Activated CD4-positive, alpha-beta T cell treated with anti-CD3 and anti-CD28 coated beads, Interleukin-2, amount 10 ng/mL, durations not matched to agents 7 days and 5 days (primary cell): ENCODE measurements at regions not wholly inside any gene's neighbourhood (a gene's known extent, or its start where the extent isn't known, plus 50 kb on each side); places are given as distances from the start of the nearest gene placed in this dataset.
"Not testable (repeated sequence)": the region's sequence is repeated elsewhere in the genome, so short reads cannot be mapped to it uniquely, and the experiment has no call there.

Source experiments
- CTCF ChIA-PET: fragments of 350-600 bp; sonication (Branson Sonifier 250); formaldehyde crosslinking; loops from one replicate; lab custom pipeline; 2021; ENCODE audit warnings: antibody characterized with exemption; lab: Charles Lee
- POLR2A ChIA-PET: fragments of 350-600 bp; sonication (Branson Sonifier 250); formaldehyde crosslinking; loops from one replicate; lab custom pipeline; 2021; ENCODE audit warnings: antibody characterized with exemption; lab: Charles Lee
- DNase-seq: peaks from one replicate; pipeline ENCODE4 v3.0.0-alpha.2; 2020
- H3K27ac Mint-ChIP-seq: one replicate; pipeline ENCODE4 v1.8.0; 2021; ENCODE audit warnings: mild to moderate bottlenecking, moderate library complexity, mixed read lengths
- H3K27me3 Mint-ChIP-seq: one replicate; pipeline ENCODE4 v1.8.0; 2021; ENCODE audit warnings: mixed read lengths
- H3K36me3 Mint-ChIP-seq: one replicate; pipeline ENCODE4 v1.8.0; 2021; ENCODE audit warnings: low read depth, mixed read lengths
- H3K4me1 Mint-ChIP-seq: one replicate; pipeline ENCODE4 v1.8.0; 2021; ENCODE audit warnings: mixed read lengths
- H3K4me3 Mint-ChIP-seq: one replicate; pipeline ENCODE4 v1.8.0; 2021; ENCODE audit warnings: mild to moderate bottlenecking, moderate library complexity, mixed read lengths
- H3K9me3 Mint-ChIP-seq: one replicate; pipeline ENCODE4 v1.8.0; 2021; ENCODE audit warnings: mixed read lengths

GRCh38 chr5:98349251-98349989 is 424.0 kb upstream of the RGMB start:
- Mint-ChIP-seq H3K9me3 (peaks cover 5% of the 10 kb centered on the region), H3K4me3 (no peak overlapping the region), H3K4me1 (no peaks in the 10 kb centered on the region), H3K27me3 (no peaks in the 10 kb centered on the region), H3K36me3 (no peaks in the 10 kb centered on the region), H3K27ac (no peak overlapping the region)
- POLR2A ChIA-PET = no interaction called here
- DNase-seq = no peak
- CTCF ChIA-PET = no interaction called here

DNA sequence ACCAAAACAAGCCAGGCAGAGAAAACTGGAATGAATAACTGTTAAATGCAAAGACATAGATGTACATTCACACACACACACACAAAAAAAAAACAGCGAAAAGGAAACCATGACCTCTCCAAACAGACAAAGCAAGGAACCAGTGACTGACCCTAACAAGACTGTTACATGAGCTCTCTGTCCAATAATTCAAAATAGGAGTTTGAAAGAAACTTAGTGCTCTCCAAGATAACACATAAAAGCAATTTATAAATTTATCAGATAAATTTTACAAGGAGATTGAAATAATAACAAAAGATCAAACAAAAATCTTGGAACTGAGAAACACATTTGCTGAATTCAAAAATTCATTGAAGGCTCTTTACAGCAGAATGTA is 423.5 kb upstream of the RGMB start:
- no peak overlapping the region for H3K4me3 Mint-ChIP-seq
- no peaks in the 10 kb centered on the region for H3K27me3 Mint-ChIP-seq
- H3K9me3 Mint-ChIP-seq = peaks cover 5% of the 10 kb centered on the region
- no peaks in the 10 kb centered on the region for H3K4me1 Mint-ChIP-seq
- no peaks in the 10 kb centered on the region for H3K36me3 Mint-ChIP-seq
- DNase-seq = no peak
- H3K27ac Mint-ChIP-seq = no peak overlapping the region
- POLR2A ChIA-PET = no interaction called here
- CTCF ChIA-PET = no interaction called here

DNA sequence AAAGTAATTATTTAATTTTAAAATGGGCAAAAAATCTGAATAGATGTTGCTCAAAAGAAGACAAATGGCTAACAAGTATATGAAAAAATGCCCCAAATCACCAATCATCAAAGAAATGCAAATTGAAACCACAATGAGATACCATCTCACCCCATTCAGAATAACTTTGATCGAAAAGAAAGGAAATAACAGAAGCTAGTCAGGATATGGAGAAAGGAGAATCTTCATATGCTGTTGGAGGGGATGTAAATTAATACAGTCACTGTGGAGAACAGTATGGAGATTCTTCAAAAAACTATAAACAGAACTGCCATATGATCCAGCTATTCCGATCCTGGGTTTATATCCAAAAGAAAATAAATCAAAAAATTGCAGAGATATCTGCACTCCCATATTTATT is 418.5 kb upstream of the RGMB start:
- H3K4me3 Mint-ChIP-seq = no peak overlapping the region
- H3K4me1 Mint-ChIP-seq = no peaks in the 10 kb centered on the region
- DNase-seq = no peak
- no peaks in the 10 kb centered on the region for H3K36me3 Mint-ChIP-seq
- no peak overlapping the region for H3K27ac Mint-ChIP-seq
- H3K9me3 Mint-ChIP-seq = peaks cover 2% of the 10 kb centered on the region
- H3K27me3 Mint-ChIP-seq = no peaks in the 10 kb centered on the region
- ChIA-PET POLR2A (no interaction called here), CTCF (interaction anchor here (0.6 kb wide), 1 partner anchor 92 kb away, joined by 6 read pairs; no protein-coding TSS in a partner anchor)

GRCh38 chr5:98360548-98360947 is 412.9 kb upstream of the RGMB start:
- no peaks in the 10 kb centered on the region for H3K4me1 Mint-ChIP-seq
- no peaks in the 10 kb centered on the region for H3K27me3 Mint-ChIP-seq
- no peak overlapping the region for H3K27ac Mint-ChIP-seq
- no peaks in the 10 kb centered on the region for H3K9me3 Mint-ChIP-seq
- H3K4me3 Mint-ChIP-seq = no peak overlapping the region
- CTCF ChIA-PET = no interaction called here
- DNase-seq = no peak
- H3K36me3 Mint-ChIP-seq = no peaks in the 10 kb centered on the region
- POLR2A ChIA-PET = no interaction called here

GRCh38 chr5:98363157-98363556 is 410.3 kb upstream of the RGMB start:
- H3K4me1 Mint-ChIP-seq = no peaks in the 10 kb centered on the region
- H3K27ac Mint-ChIP-seq = no peak overlapping the region
- no peaks in the 10 kb centered on the region for H3K9me3 Mint-ChIP-seq
- no peaks in the 10 kb centered on the region for H3K27me3 Mint-ChIP-seq
- H3K4me3 Mint-ChIP-seq = no peak overlapping the region
- H3K36me3 Mint-ChIP-seq = no peaks in the 10 kb centered on the region
- POLR2A ChIA-PET = no interaction called here
- no peak for DNase-seq
- CTCF ChIA-PET = no interaction called here

- H3K27ac Mint-ChIP-seq = no peak overlapping the region
- POLR2A ChIA-PET = no interaction called here
- DNase-seq = no peak
- H3K27me3 Mint-ChIP-seq = no peaks in the 10 kb centered on the region
- H3K4me1 Mint-ChIP-seq = no peaks in the 10 kb centered on the region
- H3K4me3 Mint-ChIP-seq = no peak overlapping the region
- H3K9me3 Mint-ChIP-seq = no peaks in the 10 kb centered on the region
- H3K36me3 Mint-ChIP-seq = no peaks in the 10 kb centered on the region
- CTCF ChIA-PET = no interaction called here
These were observed 408.9 kb upstream of the RGMB start for GRCh38 chr5:98364549-98364948.

GRCh38 chr5:98365126-98365525 is 408.3 kb upstream of the RGMB start:
- CTCF ChIA-PET = no interaction called here
- H3K27me3 Mint-ChIP-seq = no peaks in the 10 kb centered on the region
- no peaks in the 10 kb centered on the region for H3K4me1 Mint-ChIP-seq
- no peaks in the 10 kb centered on the region for H3K9me3 Mint-ChIP-seq
- no peak overlapping the region for H3K27ac Mint-ChIP-seq
- POLR2A ChIA-PET = no interaction called here
- no peaks in the 10 kb centered on the region for H3K36me3 Mint-ChIP-seq
- no peak for DNase-seq
- no peak overlapping the region for H3K4me3 Mint-ChIP-seq

DNA sequence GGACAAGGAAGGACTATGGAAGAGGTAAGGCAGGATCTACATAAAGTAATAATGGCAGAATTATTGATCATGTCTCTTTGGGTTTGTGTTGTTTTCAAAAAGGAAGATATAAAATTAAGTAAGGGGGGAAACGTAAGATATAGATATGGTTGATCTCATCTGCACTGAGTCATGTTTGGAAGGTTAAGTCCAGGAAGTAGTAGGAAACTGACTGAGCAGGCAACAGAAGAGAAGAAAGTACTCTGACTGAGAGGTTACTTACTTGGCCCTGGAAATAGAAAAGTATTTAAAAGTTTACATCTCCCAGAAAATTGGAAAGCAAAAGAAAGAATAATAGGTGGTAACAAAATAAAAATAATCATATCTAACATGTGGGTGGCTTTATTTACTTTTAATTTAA is 405.3 kb upstream of the RGMB start:
- Mint-ChIP-seq H3K4me1 (no peaks in the 10 kb centered on the region), H3K27ac (no peak overlapping the region), H3K27me3 (no peaks in the 10 kb centered on the region), H3K4me3 (no peak overlapping the region), H3K9me3 (no peaks in the 10 kb centered on the region), H3K36me3 (no peaks in the 10 kb centered on the region)
- ChIA-PET CTCF (no interaction called here), POLR2A (no interaction called here)
- DNase-seq = no peak

DNA sequence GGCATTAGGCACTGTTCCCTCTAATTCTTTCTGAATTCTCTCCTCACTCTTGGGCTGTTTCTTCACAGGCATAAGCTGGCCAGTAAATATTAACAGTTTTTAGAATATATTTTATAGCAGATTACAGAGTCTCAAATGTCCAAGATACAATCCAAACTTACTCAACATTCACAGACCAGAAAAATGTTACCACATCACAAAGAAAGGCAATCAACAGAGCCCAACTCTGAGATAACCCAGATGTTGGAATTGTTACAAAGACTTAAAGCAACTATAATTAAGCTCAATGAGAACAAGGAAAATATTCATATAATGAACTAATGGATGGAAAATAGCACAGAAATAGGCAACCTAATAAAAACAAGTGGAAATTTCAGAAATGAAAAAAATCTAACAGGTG is 401.1 kb upstream of the RGMB start:
- CTCF ChIA-PET = no interaction called here

GRCh38 chr5:98391921-98392625 is 381.4 kb upstream of the RGMB start:
- Mint-ChIP-seq H3K27me3 (no peaks in the 10 kb centered on the region), H3K4me1 (no peaks in the 10 kb centered on the region), H3K27ac (no peak overlapping the region), H3K4me3 (no peak overlapping the region), H3K9me3 (no peaks in the 10 kb centered on the region), H3K36me3 (no peaks in the 10 kb centered on the region)
- no peak for DNase-seq
- CTCF ChIA-PET = no interaction called here
- POLR2A ChIA-PET = no interaction called here

More for the DNA sequence above, 401.1 kb upstream of the RGMB start:
- Mint-ChIP-seq H3K4me3 (no peak overlapping the region), H3K36me3 (no peaks in the 10 kb centered on the region), H3K27me3 (no peaks in the 10 kb centered on the region), H3K9me3 (no peaks in the 10 kb centered on the region), H3K4me1 (no peaks in the 10 kb centered on the region), H3K27ac (no peak overlapping the region)
- DNase-seq = no peak
- POLR2A ChIA-PET = no interaction called here

DNA sequence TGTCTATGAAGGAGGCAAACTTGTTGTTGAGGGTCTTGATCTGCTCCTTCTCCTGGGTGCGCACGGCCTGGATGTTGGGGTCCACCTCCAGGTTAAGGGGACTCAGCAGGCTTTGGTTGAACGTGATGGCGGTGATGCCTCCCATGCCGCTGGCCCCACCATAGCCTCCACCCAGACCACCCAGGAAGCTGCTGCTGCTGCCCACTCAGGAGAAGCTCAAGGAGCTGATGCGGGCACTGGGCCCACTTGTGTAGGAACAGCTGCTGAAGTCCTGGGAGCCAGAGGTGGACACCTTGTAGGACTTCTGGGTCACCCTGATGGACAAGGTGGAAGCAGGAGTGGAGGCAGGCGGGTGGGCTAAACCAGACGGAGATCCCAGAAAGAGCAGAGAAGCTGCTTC is 380.3 kb upstream of the RGMB start:
- DNase-seq = not testable (repeated sequence)

DNA sequence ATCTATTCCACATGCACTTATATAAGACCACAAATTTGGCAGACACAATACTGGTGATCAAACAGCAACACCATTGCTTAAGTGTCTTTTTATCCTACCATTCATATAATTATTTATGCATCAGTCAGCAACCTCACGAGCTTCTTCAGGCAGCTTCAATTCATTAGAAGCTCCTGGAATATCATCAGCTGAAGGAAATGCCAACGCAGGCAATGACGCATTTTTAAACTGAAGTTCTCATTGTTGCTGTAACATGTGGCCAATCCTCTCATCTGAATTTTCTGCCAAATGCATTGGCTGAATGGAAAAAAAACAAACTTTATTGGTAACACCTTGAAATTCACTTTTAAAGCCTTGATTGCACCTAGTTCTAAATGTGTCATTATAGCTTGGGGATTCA is 376.4 kb upstream of the RGMB start:
- CTCF ChIA-PET = no interaction called here
- POLR2A ChIA-PET = no interaction called here
- Mint-ChIP-seq H3K4me1 (no peaks in the 10 kb centered on the region), H3K27ac (no peak overlapping the region), H3K27me3 (no peaks in the 10 kb centered on the region), H3K4me3 (no peak overlapping the region), H3K9me3 (no peaks in the 10 kb centered on the region), H3K36me3 (no peaks in the 10 kb centered on the region)
- no peak for DNase-seq

More for the DNA sequence above, 380.3 kb upstream of the RGMB start:
- H3K4me1 Mint-ChIP-seq, H3K36me3 Mint-ChIP-seq, POLR2A ChIA-PET, CTCF ChIA-PET, H3K9me3 Mint-ChIP-seq, H3K27me3 Mint-ChIP-seq, H3K27ac Mint-ChIP-seq, H3K4me3 Mint-ChIP-seq: not testable (repeated sequence)

DNA sequence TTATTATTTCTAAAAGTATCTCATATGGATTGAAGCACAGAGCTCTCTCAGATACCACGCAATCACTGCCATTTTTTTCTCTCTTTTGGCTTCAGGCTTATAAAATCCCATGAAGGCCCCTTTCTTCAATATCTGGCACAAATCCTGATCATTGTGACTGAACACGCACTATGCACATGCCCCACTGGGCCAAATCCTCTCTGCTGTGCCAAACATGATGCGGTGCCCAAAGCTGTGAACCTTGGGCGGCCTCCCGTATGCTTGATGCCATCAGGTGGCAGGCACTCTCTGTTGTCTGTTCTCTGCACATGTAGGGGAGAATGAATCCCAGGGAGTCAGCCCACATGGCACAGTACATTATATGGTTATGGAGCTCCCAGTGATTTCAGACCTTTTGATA is 375.0 kb upstream of the RGMB start:
- Mint-ChIP-seq H3K27me3 (no peaks in the 10 kb centered on the region), H3K4me3 (no peak overlapping the region), H3K4me1 (no peaks in the 10 kb centered on the region), H3K9me3 (no peaks in the 10 kb centered on the region), H3K27ac (no peak overlapping the region), H3K36me3 (no peaks in the 10 kb centered on the region)
- ChIA-PET POLR2A (interaction anchor here (0.6 kb wide), 1 partner anchor 500 kb away, joined by 3 read pairs; no protein-coding TSS in a partner anchor), CTCF (interaction anchor here (1.1 kb wide), 1 partner anchor 33 kb away, joined by 3 read pairs; no protein-coding TSS in a partner anchor)
- DNase-seq = no peak
